Uterus (tissue), 3 donors: ENCODE measurements at regions not wholly inside any gene's neighbourhood (a gene's known extent, or its start where the extent isn't known, plus 50 kb on each side); places are given as distances from the start of the nearest gene placed in this dataset.

ENCODE experiments used
- DNase-seq, 2 donors: peaks; one replicate each; pipeline ENCODE4 v3.0.0-alpha.2; 2019 to 2020
- H3K27ac ChIP-seq, 2 donors: fragments of 200-600 bp; sonication (generic); 1 replicate in 1 of 2; 2 replicates in 1 of 2; pipeline ENCODE4 v1.5.1; 2016 to 2018
- H3K27me3 ChIP-seq, 2 donors: fragments of 200-600 bp; sonication (generic); one replicate each; pipeline ENCODE4 v1.5.1; 2018 to 2019; ENCODE audit warnings: control low read depth in 1 of 2
- H3K36me3 ChIP-seq, 2 donors: fragments of 200-600 bp; sonication (generic); one replicate each; pipeline ENCODE4 v1.5.1; 2019; ENCODE audit warnings: control low read depth in 1 of 2
- H3K4me1 ChIP-seq, 2 donors: fragments of 200-600 bp; sonication (generic); one replicate each; pipeline ENCODE4 v1.5.1; 2018 to 2019; ENCODE audit warnings: control low read depth in 1 of 2
- H3K4me3 ChIP-seq, 2 donors: fragments of 200-600 bp; sonication (generic); 1 replicate in 1 of 2; 2 replicates in 1 of 2; pipeline ENCODE4 v1.5.1; 2018 to 2019; ENCODE audit warnings: mild to moderate bottlenecking in 1 of 2
- H3K9me3 ChIP-seq, 2 donors: fragments of 200-600 bp; sonication (generic); one replicate each; pipeline ENCODE4 v1.5.1; 2019; ENCODE audit warnings: control low read depth in 1 of 2
- CTCF ChIP-seq, 4 experiments: fragments of 200-600 bp in 2 of 4; fragments of 450-650 bp in 2 of 4; sonication (generic) in 2 of 4; IDR thresholded peaks; one replicate each; pipeline ENCODE4 v1.5.1; 2016 to 2019; ENCODE audit warnings: antibody characterized with exemption in 4 of 4, mild to moderate bottlenecking in 2 of 4, moderate library complexity in 1 of 4
- POLR2A ChIP-seq, 2 donors: fragments of 450-650 bp; IDR thresholded peaks; one replicate each; pipeline ENCODE4 v1.6.1; 2016; ENCODE audit warnings: antibody characterized with exemption in 2 of 2, mild to moderate bottlenecking in 1 of 2, moderate library complexity in 1 of 2
- intact Hi-C: fragments of 100-400 bp; cut with DNase I; formaldehyde crosslinking; loops from one replicate; pipeline ENCODE4 v1.15.1; 2023; ENCODE audit warnings: low total_unique reads
- donor health status: DM: yes; HTN: yes; CAD: no.

GRCh38 chr3:66561367-66561766 is 60.5 kb upstream of the LRIG1 start:
- Histone ChIP-seq H3K4me1 (no peaks in the 10 kb centered on the region), H3K9me3 (no peaks in the 10 kb centered on the region), H3K27ac (no peak overlapping the region), H3K4me3 (no peak overlapping the region), H3K27me3 (no peaks in the 10 kb centered on the region), H3K36me3 (no peaks in the 10 kb centered on the region)
- intact Hi-C loops: no loop called here
- no peak for DNase-seq
- no peak for TF ChIP-seq CTCF (IDR thresholded peaks at IDR 0.05)
- no peak for TF ChIP-seq POLR2A (IDR thresholded peaks at IDR 0.05)

GRCh38 chr3:66565301-66565700 is 64.5 kb upstream of the LRIG1 start:
- no peaks in the 10 kb centered on the region for H3K9me3 ChIP-seq
- no peaks in the 10 kb centered on the region for H3K27me3 ChIP-seq
- intact Hi-C loops: no loop called here
- TF ChIP-seq POLR2A (IDR thresholded peaks at IDR 0.05) (no peak), CTCF (IDR thresholded peaks at IDR 0.05) (no peak)
- no peaks in the 10 kb centered on the region for H3K4me1 ChIP-seq
- no peaks in the 10 kb centered on the region for H3K36me3 ChIP-seq
- no peak for DNase-seq
- H3K4me3 ChIP-seq: no peak overlapping the region
- no peak overlapping the region for H3K27ac ChIP-seq

GRCh38 chr3:66567077-66567476 is 66.3 kb upstream of the LRIG1 start:
- intact Hi-C loops: no loop called here
- TF ChIP-seq CTCF (IDR thresholded peaks at IDR 0.05): no peak
- no peak for TF ChIP-seq POLR2A (IDR thresholded peaks at IDR 0.05)
- Histone ChIP-seq H3K36me3 (no peaks in the 10 kb centered on the region), H3K27me3 (no peaks in the 10 kb centered on the region), H3K27ac (no peak overlapping the region), H3K9me3 (no peaks in the 10 kb centered on the region), H3K4me1 (no peaks in the 10 kb centered on the region), H3K4me3 (no peak overlapping the region)
- no peak for DNase-seq

GRCh38 chr3:66572090-66572675 is 71.4 kb upstream of the LRIG1 start:
- TF ChIP-seq CTCF (IDR thresholded peaks at IDR 0.05) (no peak), POLR2A (IDR thresholded peaks at IDR 0.05) (no peak)
- H3K4me3 ChIP-seq: no peak overlapping the region
- H3K36me3 ChIP-seq: no peaks in the 10 kb centered on the region
- H3K27ac ChIP-seq: no peak overlapping the region
- H3K9me3 ChIP-seq: no peaks in the 10 kb centered on the region
- intact Hi-C loops: no loop called here
- DNase-seq: no peak
- no peaks in the 10 kb centered on the region for H3K4me1 ChIP-seq
- H3K27me3 ChIP-seq: no peaks in the 10 kb centered on the region

GRCh38 chr3:66572938-66573710 is 72.3 kb upstream of the LRIG1 start:
- intact Hi-C loops: no loop called here
- H3K27me3 ChIP-seq: no peaks in the 10 kb centered on the region

More at GRCh38 chr3:66572938-66573710, 72.3 kb upstream of the LRIG1 start:
- H3K27ac ChIP-seq: no peak overlapping the region
- no peaks in the 10 kb centered on the region for H3K4me1 ChIP-seq
- H3K9me3 ChIP-seq: no peaks in the 10 kb centered on the region
- TF ChIP-seq POLR2A (IDR thresholded peaks at IDR 0.05) (no peak), CTCF (IDR thresholded peaks at IDR 0.05) (no peak)
- H3K4me3 ChIP-seq: no peak overlapping the region
- no peaks in the 10 kb centered on the region for H3K36me3 ChIP-seq
- DNase-seq: no peak
